Neural cell (in vitro differentiated cells): ENCODE measurements at regions not wholly inside any gene's neighbourhood (a gene's known extent, or its start where the extent isn't known, plus 50 kb on each side); places are given as distances from the start of the nearest gene placed in this dataset.
A peak's percentile ranks its signal among the peaks of the same experiment; 100 is the strongest.

Source experiments
- H2AFZ ChIP-seq: fragments of 200-600, 300-800 bp; sonication (generic), shearing (Covaris generic); 2 replicates; pipeline ENCODE4 v1.6.0; 2014; ENCODE audit warnings: low read depth, mild to moderate bottlenecking, antibody characterized with exemption, low read length, moderate library complexity
- H3F3A ChIP-seq: fragments of 200-600 bp; shearing (Covaris generic); 2 replicates; pipeline ENCODE4 v1.6.1; 2016; ENCODE audit warnings: mild to moderate bottlenecking, moderate library complexity, mixed read lengths, antibody characterized with exemption, low read length; ENCODE audit not compliant: insufficient read depth, poor library complexity, severe bottlenecking
- H3K27ac ChIP-seq: fragments of 200-600, 300-800 bp; sonication (generic), shearing (Covaris generic); 2 replicates; pipeline ENCODE4 v1.5.1; 2014; ENCODE audit warnings: mild to moderate bottlenecking, low read length, moderate library complexity
- H3K27me3 ChIP-seq: fragments of 300-800, 200-600 bp; sonication (generic), shearing (Covaris generic); 2 replicates; pipeline ENCODE4 v1.6.0; 2014; ENCODE audit warnings: mild to moderate bottlenecking, low read depth, low read length, moderate library complexity; ENCODE audit not compliant: insufficient read depth
- H3K36me3 ChIP-seq: fragments of 300-800, 200-600 bp; sonication (generic), shearing (Covaris generic); 2 replicates; pipeline ENCODE4 v1.5.1; 2014; ENCODE audit warnings: mild to moderate bottlenecking, antibody characterized with exemption, low read length, moderate library complexity; ENCODE audit not compliant: insufficient read depth
- H3K4me2 ChIP-seq: fragments of 300-800, 200-600 bp; sonication (generic), shearing (Covaris generic); 2 replicates; pipeline ENCODE4 v1.6.0; 2014; ENCODE audit warnings: mild to moderate bottlenecking, low read length
- H3K4me3 ChIP-seq: fragments of 300-800, 200-600 bp; sonication (generic), shearing (Covaris generic); 2 replicates; pipeline ENCODE4 v1.5.1; 2014; ENCODE audit warnings: mild to moderate bottlenecking, low read length, moderate library complexity
- H3K79me2 ChIP-seq: fragments of 200-600 bp; shearing (Covaris generic); replicated peaks from 2 replicates; pipeline ENCODE4 v1.6.0; 2014; ENCODE audit warnings: mild to moderate bottlenecking, low read length, moderate library complexity; ENCODE audit not compliant: insufficient read depth
- H3K9ac ChIP-seq: fragments of 300-800, 200-600 bp; sonication (generic), shearing (Covaris generic); 2 replicates; pipeline ENCODE4 v1.6.1; 2016; ENCODE audit warnings: mild to moderate bottlenecking, low read length, mixed read lengths
- H3K9me2 ChIP-seq: fragments of 200-600 bp; shearing (Covaris generic); 2 replicates; pipeline ENCODE4 v1.6.1; 2016; ENCODE audit warnings: mild to moderate bottlenecking, low read length, mixed read lengths; ENCODE audit not compliant: insufficient read depth
- H3K9me3 ChIP-seq: fragments of 200-600, 300-800 bp; sonication (generic), shearing (Covaris generic); 2 replicates; pipeline ENCODE4 v1.6.1; 2016; ENCODE audit warnings: mild to moderate bottlenecking, mixed run types, low read length, moderate library complexity, mixed read lengths
- H4K20me1 ChIP-seq: fragments of 200-600 bp; shearing (Covaris generic); 2 replicates; pipeline ENCODE4 v1.6.1; 2016; ENCODE audit warnings: mild to moderate bottlenecking, mixed run types; ENCODE audit not compliant: insufficient read depth
- CTCF ChIP-seq: fragments of 450-650 bp; IDR thresholded peaks from 2 replicates; pipeline ENCODE4 v1.5.1; 2014; ENCODE audit warnings: antibody characterized with exemption, mild to moderate bottlenecking, moderate library complexity; ENCODE audit not compliant: poor library complexity, severe bottlenecking
- EP300 ChIP-seq: fragments of 450-650 bp; conservative IDR thresholded peaks from 2 replicates; pipeline ENCODE4 v1.6.1; 2014; ENCODE audit warnings: antibody characterized with exemption, mild to moderate bottlenecking, moderate library complexity; ENCODE audit not compliant: poor library complexity, severe bottlenecking
- EZH2 ChIP-seq: fragments of 200-600, 300-800 bp; shearing (Covaris generic), sonication (generic); IDR thresholded peaks from 2 replicates; pipeline ENCODE4 v1.6.1; 2014; ENCODE audit warnings: antibody characterized with exemption, low read length, borderline replicate concordance, mild to moderate bottlenecking; ENCODE audit not compliant: insufficient read depth, poor library complexity, severe bottlenecking
- MXI1 ChIP-seq: fragments of 450-650 bp; conservative IDR thresholded peaks from 2 replicates; pipeline ENCODE4 v1.6.1; 2014; ENCODE audit warnings: antibody characterized with exemption, mild to moderate bottlenecking; ENCODE audit not compliant: poor library complexity, severe bottlenecking
- POLR2AphosphoS5 ChIP-seq: IDR thresholded peaks from 2 replicates; pipeline ENCODE4 v1.6.1; 2012
- RAD21 ChIP-seq: fragments of 450-650 bp; conservative IDR thresholded peaks from 2 replicates; pipeline ENCODE4 v1.6.1; 2014; ENCODE audit warnings: antibody characterized with exemption, mild to moderate bottlenecking, moderate library complexity
- REST ChIP-seq: IDR thresholded peaks from 2 replicates; pipeline ENCODE4 v1.6.1; 2012; ENCODE audit warnings: borderline replicate concordance
- SMC3 ChIP-seq: fragments of 450-650 bp; conservative IDR thresholded peaks from 2 replicates; pipeline ENCODE4 v1.6.1; 2014; ENCODE audit warnings: antibody characterized with exemption, mild to moderate bottlenecking, moderate library complexity; ENCODE audit not compliant: poor library complexity
- TAF1 ChIP-seq: IDR thresholded peaks from 2 replicates; pipeline ENCODE4 v1.6.1; 2012; ENCODE audit warnings: low read depth

- Histone ChIP-seq H3K27me3 (no peaks in the 10 kb centered on the region), H3K36me3 (no peaks in the 10 kb centered on the region), H3K79me2 (no peaks in the 10 kb centered on the region), H3K27ac (no peak overlapping the region), H4K20me1 (no peaks in the 10 kb centered on the region), H3K9me2 (no peaks in the 10 kb centered on the region), H3K4me3 (no peak overlapping the region), H3K9me3 (no peaks in the 10 kb centered on the region), H3K9ac (no peak overlapping the region), H2AFZ (no peak overlapping the region), H3K4me2 (no peak overlapping the region), H3F3A (no peaks in the 10 kb centered on the region)
- TF ChIP-seq MXI1: no peak
- TF ChIP-seq TAF1: no peak
- TF ChIP-seq EZH2: no peak
- TF ChIP-seq POLR2AphosphoS5: no peak
- TF ChIP-seq EP300: no peak
- TF ChIP-seq SMC3: no peak
- no peak for TF ChIP-seq RAD21
- no peak for TF ChIP-seq CTCF
- TF ChIP-seq REST: no peak
These were observed 131.6 kb upstream of the PLEKHG7 start for GRCh38 chr12:92571169-92571568.

GRCh38 chr12:92570056-92570753, 132.6 kb upstream of the PLEKHG7 start:
- no peaks in the 10 kb centered on the region for H3K79me2 ChIP-seq
- H4K20me1 ChIP-seq: no peaks in the 10 kb centered on the region
- no peaks in the 10 kb centered on the region for H3F3A ChIP-seq
- no peaks in the 10 kb centered on the region for H3K9me2 ChIP-seq
- H3K27ac ChIP-seq: peak overlapping the region; percentile 85
- peak overlapping the region; percentile 44 for H3K4me2 ChIP-seq
- H2AFZ ChIP-seq: peak overlapping the region; percentile 34
- no peak for TF ChIP-seq EZH2
- peak; percentile 95 for TF ChIP-seq CTCF
- peak; percentile 99 for TF ChIP-seq SMC3
- peak; percentile 98 for TF ChIP-seq RAD21
- peak; percentile 95 for TF ChIP-seq REST
- peak; percentile 7 for TF ChIP-seq TAF1
- no peak for TF ChIP-seq EP300
- TF ChIP-seq MXI1: peak; percentile 49
- no peaks in the 10 kb centered on the region for H3K9me3 ChIP-seq
- peak overlapping the region; percentile 50 for H3K4me3 ChIP-seq
- no peaks in the 10 kb centered on the region for H3K36me3 ChIP-seq
- H3K9ac ChIP-seq: peak overlapping the region; percentile 54
- no peaks in the 10 kb centered on the region for H3K27me3 ChIP-seq
